MM.1S (cell line): ENCODE measurements at regions not wholly inside any gene's neighbourhood (a gene's known extent, or its start where the extent isn't known, plus 50 kb on each side); places are given as distances from the start of the nearest gene placed in this dataset.
A peak's percentile ranks its signal among the peaks of the same experiment; 100 is the strongest.

ENCODE experiments used
- DNase-seq: peaks from one replicate; pipeline ENCODE4 v3.0.0-alpha.2; 2015
- H2AFZ ChIP-seq: fragments of 300-600 bp; sonication (generic); 2 replicates; pipeline ENCODE4 v1.6.0; 2016; ENCODE audit warnings: antibody characterized with exemption, low read length
- H3F3A ChIP-seq: fragments of 300-600 bp; sonication (generic); 2 replicates; pipeline ENCODE4 v1.6.1; 2016; ENCODE audit warnings: mild to moderate bottlenecking, antibody characterized with exemption, low read length, moderate library complexity, mixed read lengths; ENCODE audit not compliant: insufficient read depth
- H3K27ac ChIP-seq: fragments of 300-600 bp; sonication (generic); 2 replicates; pipeline ENCODE4 v1.5.1; 2016; ENCODE audit warnings: mild to moderate bottlenecking, low read length
- H3K27me3 ChIP-seq: fragments of 300-600 bp; sonication (generic); replicated peaks from 2 replicates; pipeline ENCODE4 v1.6.0; 2016; ENCODE audit warnings: low read length; ENCODE audit not compliant: insufficient read depth
- H3K36me3 ChIP-seq: fragments of 300-600 bp; sonication (generic); replicated peaks from 2 replicates; pipeline ENCODE4 v1.6.1; 2016; ENCODE audit warnings: mild to moderate bottlenecking, low read length, mixed read lengths; ENCODE audit not compliant: insufficient read depth
- H3K4me1 ChIP-seq: fragments of 300-600 bp; sonication (generic); 2 replicates; pipeline ENCODE4 v1.6.1; 2016; ENCODE audit warnings: low read length, mixed read lengths
- H3K4me2 ChIP-seq: fragments of 300-600 bp; sonication (generic); 2 replicates; pipeline ENCODE4 v1.6.0; 2016; ENCODE audit warnings: low read depth, low read length
- H3K4me3 ChIP-seq: fragments of 300-600 bp; sonication (generic); 2 replicates; pipeline ENCODE4 v1.5.1; 2016; ENCODE audit warnings: low read length, mixed read lengths
- H3K79me2 ChIP-seq: fragments of 300-600 bp; sonication (generic); 2 replicates; pipeline ENCODE4 v1.6.1; 2016; ENCODE audit warnings: mixed run types, low read length, mixed read lengths
- H3K9ac ChIP-seq: fragments of 300-600 bp; sonication (generic); 2 replicates; pipeline ENCODE4 v1.6.1; 2016; ENCODE audit warnings: low read length, mixed read lengths
- H3K9me2 ChIP-seq: fragments of 300-600 bp; sonication (generic); replicated peaks from 2 replicates; pipeline ENCODE4 v1.6.1; 2016; ENCODE audit warnings: mild to moderate bottlenecking, low read length, mixed read lengths; ENCODE audit not compliant: insufficient read depth
- H3K9me3 ChIP-seq: fragments of 300-600 bp; sonication (generic); replicated peaks from 2 replicates; pipeline ENCODE4 v1.6.1; 2016; ENCODE audit warnings: mild to moderate bottlenecking, low read length, mixed read lengths; ENCODE audit not compliant: insufficient read depth
- H4K20me1 ChIP-seq: fragments of 300-600 bp; sonication (generic); 2 replicates; pipeline ENCODE4 v1.6.1; 2016; ENCODE audit warnings: mild to moderate bottlenecking, low read length, moderate library complexity, mixed read lengths; ENCODE audit not compliant: insufficient read depth
- EZH2 ChIP-seq: fragments of 300-600 bp; sonication (generic); optimal IDR thresholded peaks from 2 replicates; pipeline ENCODE3; 2017; ENCODE audit warnings: low read depth, mild to moderate bottlenecking, antibody characterized with exemption, low read length, mixed read lengths
- EZH2phosphoT487 ChIP-seq: fragments of 300-600 bp; sonication (generic); IDR thresholded peaks from 2 replicates; pipeline ENCODE4 v1.6.1; 2018; ENCODE audit warnings: antibody characterized with exemption, low read length
- TF ChIP-seq, protein P1 (sequence below): fragments of 300-600 bp; sonication (generic); IDR thresholded peaks from 2 replicates; pipeline ENCODE4 v1.5.1; 2016; ENCODE audit warnings: antibody characterized with exemption, low read length, mixed read lengths

- no peak overlapping the region for H2AFZ ChIP-seq
- TF ChIP-seq EZH2phosphoT487 (no peak), EZH2 (no peak)
- TF ChIP-seq, protein P1, sequence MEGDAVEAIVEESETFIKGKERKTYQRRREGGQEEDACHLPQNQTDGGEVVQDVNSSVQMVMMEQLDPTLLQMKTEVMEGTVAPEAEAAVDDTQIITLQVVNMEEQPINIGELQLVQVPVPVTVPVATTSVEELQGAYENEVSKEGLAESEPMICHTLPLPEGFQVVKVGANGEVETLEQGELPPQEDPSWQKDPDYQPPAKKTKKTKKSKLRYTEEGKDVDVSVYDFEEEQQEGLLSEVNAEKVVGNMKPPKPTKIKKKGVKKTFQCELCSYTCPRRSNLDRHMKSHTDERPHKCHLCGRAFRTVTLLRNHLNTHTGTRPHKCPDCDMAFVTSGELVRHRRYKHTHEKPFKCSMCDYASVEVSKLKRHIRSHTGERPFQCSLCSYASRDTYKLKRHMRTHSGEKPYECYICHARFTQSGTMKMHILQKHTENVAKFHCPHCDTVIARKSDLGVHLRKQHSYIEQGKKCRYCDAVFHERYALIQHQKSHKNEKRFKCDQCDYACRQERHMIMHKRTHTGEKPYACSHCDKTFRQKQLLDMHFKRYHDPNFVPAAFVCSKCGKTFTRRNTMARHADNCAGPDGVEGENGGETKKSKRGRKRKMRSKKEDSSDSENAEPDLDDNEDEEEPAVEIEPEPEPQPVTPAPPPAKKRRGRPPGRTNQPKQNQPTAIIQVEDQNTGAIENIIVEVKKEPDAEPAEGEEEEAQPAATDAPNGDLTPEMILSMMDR: no peak
- H3F3A ChIP-seq: no peaks in the 10 kb centered on the region
- H3K36me3 ChIP-seq: no peaks in the 10 kb centered on the region
- no peak overlapping the region for H3K27ac ChIP-seq
- no peak overlapping the region for H3K4me2 ChIP-seq
- peaks cover 8% of the 10 kb centered on the region; the same call in 1 of the 2 replicates for H3K4me1 ChIP-seq
- H4K20me1 ChIP-seq: no peaks in the 10 kb centered on the region
- no peak overlapping the region for H3K4me3 ChIP-seq
- no peaks in the 10 kb centered on the region for H3K27me3 ChIP-seq
- no peaks in the 10 kb centered on the region for H3K79me2 ChIP-seq
- no peaks in the 10 kb centered on the region for H3K9me2 ChIP-seq
- no peaks in the 10 kb centered on the region for H3K9me3 ChIP-seq
- H3K9ac ChIP-seq: no peak overlapping the region
- no peak for DNase-seq
These were observed 267.0 kb downstream of the SEC61B start for GRCh38 chr9:99489060-99489413.

GRCh38 chr9:99490729-99491128, 268.6 kb downstream of the SEC61B start:
- Histone ChIP-seq H3K9ac (no peak overlapping the region), H3K27me3 (no peaks in the 10 kb centered on the region)
- TF ChIP-seq, protein P1: no peak
- TF ChIP-seq EZH2: no peak
- no peak for TF ChIP-seq EZH2phosphoT487

DNA sequence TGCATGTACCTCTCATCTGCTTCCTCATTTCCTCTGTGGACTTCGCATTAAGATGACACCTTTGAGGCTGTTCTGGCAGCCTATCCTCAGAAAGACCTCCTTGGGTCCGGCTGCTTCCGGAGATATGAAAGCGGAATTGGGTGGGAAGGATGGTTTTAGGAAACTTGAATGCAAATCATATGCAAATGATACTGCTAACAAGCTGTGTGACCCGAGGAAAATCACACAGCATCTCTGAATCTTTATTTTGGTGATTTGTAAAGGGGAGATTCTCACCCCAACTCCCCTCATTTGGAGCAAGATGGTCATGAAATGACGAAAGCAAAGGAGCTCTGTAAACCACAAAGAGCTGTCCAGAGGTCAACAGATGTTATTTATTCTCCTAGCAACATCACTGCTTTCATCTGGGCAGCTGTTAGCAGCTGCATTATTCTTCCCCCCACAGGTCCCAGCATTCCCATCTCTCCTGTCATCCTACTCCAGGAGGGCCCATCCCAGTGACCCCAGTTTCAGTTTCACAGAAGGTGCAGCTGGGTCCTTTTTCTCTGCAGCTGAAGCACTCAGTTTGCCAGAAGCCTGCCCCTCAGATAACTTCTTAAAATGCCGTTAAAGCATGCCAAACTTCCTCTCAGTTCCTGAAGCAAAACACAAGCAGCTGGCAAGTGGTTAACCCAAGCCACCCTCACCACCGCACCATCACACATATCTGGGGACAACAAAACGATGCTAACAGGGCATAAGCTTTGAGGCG, 269.5 kb downstream of the SEC61B start:
- TF ChIP-seq EZH2phosphoT487 (no peak), EZH2 (no peak)
- TF ChIP-seq, protein P1: no peak
- H3K36me3 ChIP-seq: no peaks in the 10 kb centered on the region
- H2AFZ ChIP-seq: no peak overlapping the region
- no peaks in the 10 kb centered on the region for H3K9me2 ChIP-seq
- no peaks in the 10 kb centered on the region for H4K20me1 ChIP-seq
- no peak overlapping the region for H3K4me2 ChIP-seq
- DNase-seq: peak; percentile 7
- no peak overlapping the region for H3K9ac ChIP-seq
- no peak overlapping the region for H3K4me3 ChIP-seq
- H3F3A ChIP-seq: no peaks in the 10 kb centered on the region
- no peaks in the 10 kb centered on the region for H3K79me2 ChIP-seq
- H3K27ac ChIP-seq: no peak overlapping the region
- no peaks in the 10 kb centered on the region for H3K27me3 ChIP-seq
- H3K9me3 ChIP-seq: no peaks in the 10 kb centered on the region
- peaks cover 8% of the 10 kb centered on the region; the same call in 1 of the 2 replicates for H3K4me1 ChIP-seq

More at GRCh38 chr9:99490729-99491128, 268.6 kb downstream of the SEC61B start:
- Histone ChIP-seq H3K9me3 (no peaks in the 10 kb centered on the region), H3K4me1 (peaks cover 8% of the 10 kb centered on the region; the same call in 1 of the 2 replicates), H3K9me2 (no peaks in the 10 kb centered on the region), H2AFZ (no peak overlapping the region), H3K4me3 (no peak overlapping the region), H4K20me1 (no peaks in the 10 kb centered on the region), H3K79me2 (no peaks in the 10 kb centered on the region), H3K27ac (no peak overlapping the region), H3F3A (no peaks in the 10 kb centered on the region), H3K4me2 (no peak overlapping the region), H3K36me3 (no peaks in the 10 kb centered on the region)
- no peak for DNase-seq
